RWPE2 (cell line): ENCODE measurements at regions not wholly inside any gene's neighbourhood (a gene's known extent, or its start where the extent isn't known, plus 50 kb on each side); places are given as distances from the start of the nearest gene placed in this dataset.

Experiments used
- ATAC-seq: fragments of 200-7000 bp; cut with Tn5 transposase; 3 replicates; pipeline ENCODE4 v1.9.1; 2021; ENCODE audit warnings: low read depth
- DNase-seq: peaks from one replicate; pipeline ENCODE4 v3.0.0-alpha.2; 2020; ENCODE audit warnings: low spot score
- H3K27ac ChIP-seq: fragments of 450-650 bp; 2 replicates; pipeline ENCODE4 v1.5.1; 2017; ENCODE audit warnings: mild to moderate bottlenecking; ENCODE audit not compliant: poor library complexity, severe bottlenecking
- H3K27me3 ChIP-seq: fragments of 250-450 bp; sonication (Bioruptor Pico); 2 replicates; pipeline ENCODE4 v1.5.1; 2021; ENCODE audit warnings: mild to moderate bottlenecking, moderate library complexity; ENCODE audit not compliant: insufficient read depth, poor library complexity, severe bottlenecking
- H3K36me3 ChIP-seq: fragments of 250-450 bp; sonication (Bioruptor Pico); 2 replicates; pipeline ENCODE4 v1.5.1; 2020; ENCODE audit warnings: low read depth, mild to moderate bottlenecking, moderate library complexity
- H3K4me1 ChIP-seq: fragments of 250-450 bp; sonication (Bioruptor Pico); 2 replicates; pipeline ENCODE4 v1.5.1; 2021; ENCODE audit warnings: mild to moderate bottlenecking, moderate library complexity; ENCODE audit not compliant: insufficient read depth, poor library complexity, severe bottlenecking
- H3K4me3 ChIP-seq: fragments of 250-450 bp; sonication (Bioruptor Pico); 2 replicates; pipeline ENCODE4 v1.5.1; 2021; ENCODE audit warnings: mild to moderate bottlenecking, moderate library complexity; ENCODE audit not compliant: severe bottlenecking
- H3K9me3 ChIP-seq: fragments of 250-450 bp; sonication (Bioruptor Pico); 2 replicates; pipeline ENCODE4 v1.5.1; 2021; ENCODE audit warnings: mild to moderate bottlenecking, moderate library complexity; ENCODE audit not compliant: severe bottlenecking
- TF ChIP-seq, protein P1 (sequence below): fragments of 450-650 bp; IDR thresholded peaks from one replicate; pipeline ENCODE4 v1.5.1; 2017; ENCODE audit warnings: mild to moderate bottlenecking, moderate library complexity; ENCODE audit not compliant: poor library complexity, severe bottlenecking

DNA sequence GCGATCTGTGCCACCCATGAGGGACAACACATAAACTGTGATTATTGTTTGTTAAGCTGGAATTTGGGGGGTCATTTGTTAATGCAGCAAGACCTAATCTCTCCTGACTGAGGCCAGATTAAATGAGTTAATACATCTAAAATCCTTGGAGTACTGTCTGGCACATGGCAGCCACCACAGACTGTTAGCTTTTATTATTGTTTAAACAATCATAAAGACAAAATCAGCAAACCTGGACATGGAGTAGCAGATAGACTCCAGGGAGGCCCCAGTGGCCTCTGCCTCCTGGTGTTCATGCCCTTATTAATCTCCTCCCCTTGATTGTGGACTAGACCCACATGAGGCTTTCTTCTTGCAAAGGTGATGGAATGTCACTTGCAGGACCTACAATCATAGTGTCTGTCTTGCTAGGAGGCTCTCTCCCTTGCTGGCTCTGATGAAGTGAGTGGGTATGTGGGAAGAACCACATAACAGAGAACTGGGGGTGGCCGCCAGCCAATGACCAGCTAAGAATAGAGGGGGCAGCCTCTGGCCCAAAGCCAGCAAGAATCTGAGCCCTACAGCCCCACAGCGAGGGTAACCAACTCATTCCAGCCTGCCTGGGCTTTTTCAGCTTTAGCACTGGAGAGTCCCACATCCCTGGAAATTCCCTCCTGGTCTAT is 142.0 kb downstream of the SCARB1 start:
- TF ChIP-seq, protein P1, sequence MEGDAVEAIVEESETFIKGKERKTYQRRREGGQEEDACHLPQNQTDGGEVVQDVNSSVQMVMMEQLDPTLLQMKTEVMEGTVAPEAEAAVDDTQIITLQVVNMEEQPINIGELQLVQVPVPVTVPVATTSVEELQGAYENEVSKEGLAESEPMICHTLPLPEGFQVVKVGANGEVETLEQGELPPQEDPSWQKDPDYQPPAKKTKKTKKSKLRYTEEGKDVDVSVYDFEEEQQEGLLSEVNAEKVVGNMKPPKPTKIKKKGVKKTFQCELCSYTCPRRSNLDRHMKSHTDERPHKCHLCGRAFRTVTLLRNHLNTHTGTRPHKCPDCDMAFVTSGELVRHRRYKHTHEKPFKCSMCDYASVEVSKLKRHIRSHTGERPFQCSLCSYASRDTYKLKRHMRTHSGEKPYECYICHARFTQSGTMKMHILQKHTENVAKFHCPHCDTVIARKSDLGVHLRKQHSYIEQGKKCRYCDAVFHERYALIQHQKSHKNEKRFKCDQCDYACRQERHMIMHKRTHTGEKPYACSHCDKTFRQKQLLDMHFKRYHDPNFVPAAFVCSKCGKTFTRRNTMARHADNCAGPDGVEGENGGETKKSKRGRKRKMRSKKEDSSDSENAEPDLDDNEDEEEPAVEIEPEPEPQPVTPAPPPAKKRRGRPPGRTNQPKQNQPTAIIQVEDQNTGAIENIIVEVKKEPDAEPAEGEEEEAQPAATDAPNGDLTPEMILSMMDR, result no peak

DNA sequence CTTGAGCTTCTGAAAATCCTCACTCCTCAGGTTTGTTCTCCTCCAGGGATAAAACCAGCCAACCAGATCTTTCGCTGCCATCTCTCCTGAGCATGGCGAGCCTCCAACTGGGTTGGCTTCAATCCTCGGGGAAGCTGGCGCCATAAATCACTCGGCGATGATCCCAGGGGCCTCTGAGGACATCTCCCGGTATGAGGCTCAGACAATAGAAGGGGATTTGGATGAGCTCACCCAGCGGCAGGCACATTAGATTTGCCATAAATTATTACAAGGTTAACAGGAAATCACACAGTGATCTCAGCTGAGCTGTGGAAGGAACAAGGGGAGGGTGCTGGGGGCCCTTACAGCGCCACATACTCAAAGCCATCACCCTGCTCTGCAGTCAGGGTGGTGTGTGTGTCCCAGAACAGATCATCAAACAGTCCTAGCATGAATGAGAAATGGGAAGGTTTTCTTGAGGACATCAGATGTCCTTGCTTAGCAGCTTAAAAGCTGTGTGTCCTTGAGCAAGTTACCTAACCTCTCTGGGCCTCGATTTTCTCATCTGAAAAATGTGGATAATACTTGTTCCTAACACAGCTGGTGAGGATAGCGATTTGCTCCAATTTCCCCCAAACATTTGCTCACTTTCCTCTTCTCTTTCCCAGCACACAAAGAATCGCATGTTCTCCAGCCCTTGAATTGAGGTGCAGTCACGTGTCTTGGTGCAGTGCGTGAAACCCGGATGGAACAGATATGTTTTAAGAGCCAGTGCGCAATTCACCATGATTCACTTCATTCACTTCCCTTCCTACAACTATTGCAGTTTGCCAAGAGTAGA is 142.8 kb downstream of the SCARB1 start:
- no peaks in the 10 kb centered on the region for H3K36me3 ChIP-seq
- H3K4me1 ChIP-seq, result peaks cover 11% of the 10 kb centered on the region
- H3K4me3 ChIP-seq, result no peak overlapping the region
- H3K9me3 ChIP-seq, result no peaks in the 10 kb centered on the region
- no peak for DNase-seq
- TF ChIP-seq, protein P1, result no peak
- peak; percentile 63 for ATAC-seq
- H3K27ac ChIP-seq, result peak overlapping the region; percentile 78
- H3K27me3 ChIP-seq, result no peaks in the 10 kb centered on the region

More for the DNA sequence above, 142.0 kb downstream of the SCARB1 start:
- H3K36me3 ChIP-seq, result no peaks in the 10 kb centered on the region
- H3K27ac ChIP-seq, result peak overlapping the region; percentile 78
- DNase-seq (no peak), ATAC-seq (no peak)
- peaks cover 11% of the 10 kb centered on the region for H3K4me1 ChIP-seq
- H3K27me3 ChIP-seq, result no peaks in the 10 kb centered on the region
- no peak overlapping the region for H3K4me3 ChIP-seq
- H3K9me3 ChIP-seq, result no peaks in the 10 kb centered on the region

DNA sequence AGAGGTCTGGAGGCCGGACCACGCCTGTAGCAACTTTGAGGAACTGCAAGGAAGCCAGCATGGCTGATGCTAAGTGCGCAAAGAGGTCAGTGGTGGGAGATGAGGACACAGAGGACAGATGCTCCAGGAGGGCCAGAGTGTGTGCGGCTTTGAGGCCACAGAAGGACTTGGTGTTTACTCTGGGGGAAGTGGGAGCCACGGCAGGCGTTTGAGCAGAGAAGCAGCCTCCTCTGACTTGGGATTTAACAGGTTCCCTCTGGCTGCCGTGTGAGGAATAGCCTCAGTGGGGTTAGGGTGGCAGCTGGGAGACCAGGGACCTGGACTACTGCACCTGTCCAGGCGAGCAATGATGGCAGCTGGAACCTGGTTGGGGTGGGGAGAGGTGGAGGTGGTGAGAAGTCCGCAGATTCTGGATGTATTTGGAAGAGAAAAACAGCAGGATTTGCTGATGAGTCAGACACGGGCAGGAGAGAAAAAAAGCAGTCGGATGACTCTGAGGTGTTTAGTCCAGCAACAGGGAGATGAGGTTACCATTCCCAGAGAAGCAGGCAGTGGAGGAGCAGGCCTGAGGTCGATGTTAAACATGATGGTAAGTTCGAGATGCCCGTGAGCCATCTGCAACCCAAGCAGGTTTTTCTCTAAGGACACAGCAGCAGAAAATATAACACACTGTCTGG is 143.5 kb downstream of the SCARB1 start:
- no peaks in the 10 kb centered on the region for H3K9me3 ChIP-seq
- no peaks in the 10 kb centered on the region for H3K27me3 ChIP-seq
- DNase-seq, result no peak
- H3K27ac ChIP-seq, result peak overlapping the region; percentile 78
- H3K36me3 ChIP-seq, result no peaks in the 10 kb centered on the region
- no peak overlapping the region for H3K4me3 ChIP-seq
- H3K4me1 ChIP-seq, result peaks cover 15% of the 10 kb centered on the region
- ATAC-seq, result peak; percentile 77
- TF ChIP-seq, protein P1, result peak; percentile 27

DNA sequence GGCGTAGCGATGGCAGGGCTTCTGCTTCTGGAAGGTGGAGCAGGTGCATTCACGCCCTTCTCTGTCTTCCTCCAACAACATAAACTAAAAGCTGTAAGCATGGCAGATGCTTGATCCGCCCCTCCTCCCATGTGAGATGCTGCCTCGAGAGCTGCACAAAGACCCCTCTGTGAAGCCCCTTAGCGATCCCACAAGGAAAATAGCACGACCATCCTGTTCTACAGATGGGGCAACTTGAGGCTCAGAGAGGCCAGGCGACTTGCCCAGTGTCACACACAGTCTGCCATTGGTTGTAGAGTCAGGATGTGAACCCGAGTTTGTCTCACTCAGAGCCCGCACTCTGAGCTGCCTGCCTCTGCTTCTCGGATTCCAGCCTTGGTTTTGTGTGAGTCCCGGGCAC is 144.4 kb downstream of the SCARB1 start:
- Histone ChIP-seq H3K27ac (no peak overlapping the region), H3K4me3 (no peak overlapping the region), H3K9me3 (no peaks in the 10 kb centered on the region), H3K36me3 (no peaks in the 10 kb centered on the region), H3K4me1 (peaks cover 16% of the 10 kb centered on the region), H3K27me3 (no peaks in the 10 kb centered on the region)
- TF ChIP-seq, protein P1, result no peak
- ATAC-seq (no peak), DNase-seq (no peak)
